ENCODE measurements at regions not wholly inside any gene's neighbourhood (a gene's known extent, or its start where the extent isn't known, plus 50 kb on each side); places are given as distances from the start of the nearest gene placed in this dataset.

DNA sequence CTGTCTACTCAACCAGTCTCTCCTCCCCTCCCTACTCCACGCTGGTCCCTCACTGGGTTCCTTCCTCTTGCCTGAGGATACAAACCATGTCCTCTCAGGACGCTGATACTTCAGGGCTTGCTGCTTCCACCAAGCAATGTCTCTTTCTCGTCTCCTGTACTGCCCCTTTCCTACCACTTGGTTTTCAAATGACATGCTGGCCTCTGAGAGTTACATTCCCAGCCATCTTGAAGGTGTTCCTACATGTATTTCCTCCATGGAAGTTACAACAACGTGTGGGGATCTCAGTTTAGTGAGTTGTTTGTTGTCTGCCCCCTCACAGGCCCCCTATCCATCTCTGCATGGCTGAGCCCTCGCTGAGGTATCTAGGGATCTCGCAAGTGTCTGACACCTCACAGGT, 334.5 kb upstream of the SKOR2 start:
- peaks cover 1 to 2% (median 2%) of the 10 kb centered on the region in 3 donors for H3K27me3 Mint-ChIP-seq (ENCODE audit: low read depth in 3 of 3)
- no peak overlapping the region for H3K4me3 Mint-ChIP-seq
- H3K4me3 ChIP-seq (replicated peaks in 1 of 3; ENCODE audit: low read depth in 2 of 3, low read length in 3 of 3): no peak overlapping the region
- no peak overlapping the region for H3K27ac ChIP-seq (ENCODE audit: low read depth in 1 of 2, low read length in 2 of 2)
- no peaks in the 10 kb centered on the region for H3K9me3 ChIP-seq (replicated peaks in 1 of 2; ENCODE audit: control insufficient read depth in 1 of 2, insufficient read depth in 1 of 2, low read length in 2 of 2)
- no peaks in the 10 kb centered on the region for H3K36me3 Mint-ChIP-seq
- no peaks in the 10 kb centered on the region for H3K36me3 ChIP-seq (replicated peaks in 1 of 2; ENCODE audit: control insufficient read depth in 1 of 2, insufficient read depth in 2 of 2, low read length in 2 of 2)
- no peaks in the 10 kb centered on the region for H3K79me2 ChIP-seq (ENCODE audit: insufficient read depth, low read length)
- no peaks in the 10 kb centered on the region for H3K4me1 Mint-ChIP-seq
- intact Hi-C loops (cut with micrococcal nuclease): no loop called here
- peaks cover 0 to 3% (median 0%) of the 10 kb centered on the region in 7 donors for H3K9me3 Mint-ChIP-seq
- H3K27ac Mint-ChIP-seq: no peak overlapping the region
- H3K27me3 ChIP-seq (ENCODE audit: control insufficient read depth in 2 of 2, insufficient read depth in 2 of 2, low read length in 2 of 2): no peaks in the 10 kb centered on the region
- no peak overlapping the region for H3K4me2 ChIP-seq (replicated peaks; ENCODE audit: extremely low read depth, low read length, poor library complexity, severe bottlenecking)
- no peaks in the 10 kb centered on the region for H4K20me1 ChIP-seq (ENCODE audit: insufficient read depth, low read length)
- no peak for DNase-seq
- no peak overlapping the region for H2AFZ ChIP-seq (ENCODE audit: insufficient read depth, low read depth, low read length, poor library complexity, severe bottlenecking)
- TF ChIP-seq CTCF (IDR thresholded peaks at IDR 0.05): no peak
- H3K4me1 ChIP-seq (ENCODE audit: control insufficient read depth in 1 of 2, insufficient read depth in 2 of 2, low read length in 2 of 2): no peaks in the 10 kb centered on the region
- H3K9ac ChIP-seq (ENCODE audit: insufficient read depth, low read length, poor library complexity, severe bottlenecking): no peak overlapping the region
- WGBS (ENCODE audit: insufficient coverage): 70% methylated on average over 6 of the region's 6 CpGs

DNA sequence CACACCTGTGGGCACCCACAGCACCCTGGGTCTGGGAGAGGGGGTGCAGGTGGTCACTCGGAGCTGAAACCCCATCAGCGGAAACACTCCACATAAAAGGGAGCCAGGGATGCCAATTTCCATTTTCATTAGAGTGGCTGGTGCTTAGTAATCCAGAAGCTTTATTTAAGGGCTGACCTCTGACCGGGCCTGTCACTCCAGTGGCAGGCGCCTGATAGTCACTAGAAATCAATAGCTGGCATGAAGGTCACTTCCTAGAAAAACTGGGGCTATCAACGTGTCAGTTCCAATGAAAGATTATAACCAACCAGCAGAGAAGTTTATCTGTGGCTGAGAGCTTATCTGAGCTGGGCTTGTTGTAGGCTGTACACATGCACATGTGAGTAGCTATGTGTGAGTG, 333.7 kb upstream of the SKOR2 start:
- Mint-ChIP-seq H3K27me3 (ENCODE audit: low read depth in 3 of 3) (peaks cover 0 to 2% (median 1%) of the 10 kb centered on the region in 3 donors), H3K4me1 (no peaks in the 10 kb centered on the region), H3K27ac (no peak overlapping the region), H3K4me3 (no peak overlapping the region), H3K36me3 (no peaks in the 10 kb centered on the region), H3K9me3 (no peaks in the 10 kb centered on the region)
- DNase-seq: no peak
- Histone ChIP-seq H3K4me3 (replicated peaks in 1 of 3; ENCODE audit: low read depth in 2 of 3, low read length in 3 of 3) (no peak overlapping the region), H3K9me3 (replicated peaks in 1 of 2; ENCODE audit: control insufficient read depth in 1 of 2, insufficient read depth in 1 of 2, low read length in 2 of 2) (no peaks in the 10 kb centered on the region), H3K79me2 (ENCODE audit: insufficient read depth, low read length) (no peaks in the 10 kb centered on the region), H3K36me3 (replicated peaks in 1 of 2; ENCODE audit: control insufficient read depth in 1 of 2, insufficient read depth in 2 of 2, low read length in 2 of 2) (no peaks in the 10 kb centered on the region), H3K4me2 (replicated peaks; ENCODE audit: extremely low read depth, low read length, poor library complexity, severe bottlenecking) (no peak overlapping the region), H3K27ac (ENCODE audit: low read depth in 1 of 2, low read length in 2 of 2) (no peak overlapping the region), H3K4me1 (ENCODE audit: control insufficient read depth in 1 of 2, insufficient read depth in 2 of 2, low read length in 2 of 2) (no peaks in the 10 kb centered on the region), H3K27me3 (ENCODE audit: control insufficient read depth in 2 of 2, insufficient read depth in 2 of 2, low read length in 2 of 2) (no peaks in the 10 kb centered on the region), H4K20me1 (ENCODE audit: insufficient read depth, low read length) (no peaks in the 10 kb centered on the region), H3K9ac (ENCODE audit: insufficient read depth, low read length, poor library complexity, severe bottlenecking) (no peak overlapping the region), H2AFZ (ENCODE audit: insufficient read depth, low read depth, low read length, poor library complexity, severe bottlenecking) (no peak overlapping the region)
- WGBS (ENCODE audit: insufficient coverage): 83% methylated on average over 3 of the region's 5 CpGs
- intact Hi-C loops (cut with micrococcal nuclease): no loop called here
- no peak for TF ChIP-seq CTCF (IDR thresholded peaks at IDR 0.05)
